ENCODE measurements at regions not wholly inside any gene's neighbourhood (a gene's known extent, or its start where the extent isn't known, plus 50 kb on each side); places are given as distances from the start of the nearest gene placed in this dataset.

DNA sequence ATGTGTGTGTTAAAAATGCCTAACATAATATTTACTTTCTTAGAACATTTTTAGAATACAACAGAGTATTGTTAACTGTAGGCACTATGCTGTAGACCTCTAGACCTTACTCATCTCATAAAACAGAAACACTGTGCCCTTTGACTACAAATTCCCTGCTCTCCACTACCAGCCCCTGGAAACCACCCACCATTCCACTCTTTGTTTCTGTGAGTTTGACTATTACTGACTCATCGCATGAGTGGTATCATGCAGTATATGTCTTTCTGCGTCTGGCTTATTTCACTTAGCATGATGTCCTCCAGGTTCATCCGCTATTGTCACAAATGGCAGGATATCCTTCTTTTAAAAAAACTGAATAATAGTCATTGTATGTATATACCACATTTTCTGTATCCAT lies 216.7 kb upstream of the CFAP20DC start:
- Mint-ChIP-seq H3K27ac (no peak overlapping the region), H3K36me3 (no peaks in the 10 kb centered on the region), H3K27me3 (ENCODE audit: low read depth in 2 of 2) (peaks cover 11 to 18% of the 10 kb centered on the region in 2 donors), H3K4me3 (no peak overlapping the region), H3K4me1 (no peaks in the 10 kb centered on the region), H3K9me3 (no peaks in the 10 kb centered on the region)
- DNase-seq = no peak
- no peak for ATAC-seq
- no peak overlapping the region for H3K27ac ChIP-seq (ENCODE audit: low read length)
- TF ChIP-seq, protein P1, sequence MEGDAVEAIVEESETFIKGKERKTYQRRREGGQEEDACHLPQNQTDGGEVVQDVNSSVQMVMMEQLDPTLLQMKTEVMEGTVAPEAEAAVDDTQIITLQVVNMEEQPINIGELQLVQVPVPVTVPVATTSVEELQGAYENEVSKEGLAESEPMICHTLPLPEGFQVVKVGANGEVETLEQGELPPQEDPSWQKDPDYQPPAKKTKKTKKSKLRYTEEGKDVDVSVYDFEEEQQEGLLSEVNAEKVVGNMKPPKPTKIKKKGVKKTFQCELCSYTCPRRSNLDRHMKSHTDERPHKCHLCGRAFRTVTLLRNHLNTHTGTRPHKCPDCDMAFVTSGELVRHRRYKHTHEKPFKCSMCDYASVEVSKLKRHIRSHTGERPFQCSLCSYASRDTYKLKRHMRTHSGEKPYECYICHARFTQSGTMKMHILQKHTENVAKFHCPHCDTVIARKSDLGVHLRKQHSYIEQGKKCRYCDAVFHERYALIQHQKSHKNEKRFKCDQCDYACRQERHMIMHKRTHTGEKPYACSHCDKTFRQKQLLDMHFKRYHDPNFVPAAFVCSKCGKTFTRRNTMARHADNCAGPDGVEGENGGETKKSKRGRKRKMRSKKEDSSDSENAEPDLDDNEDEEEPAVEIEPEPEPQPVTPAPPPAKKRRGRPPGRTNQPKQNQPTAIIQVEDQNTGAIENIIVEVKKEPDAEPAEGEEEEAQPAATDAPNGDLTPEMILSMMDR (IDR thresholded peaks at IDR 0.05) = no peak
- no peak overlapping the region for H3K4me3 ChIP-seq (ENCODE audit: low read length)
- H3K27me3 ChIP-seq (ENCODE audit: control insufficient read depth, insufficient read depth, low read length) = no peaks in the 10 kb centered on the region
- H3K36me3 ChIP-seq (ENCODE audit: control insufficient read depth, insufficient read depth, low read length) = no peaks in the 10 kb centered on the region
- H3K4me1 ChIP-seq (ENCODE audit: control insufficient read depth, insufficient read depth, low read length) = no peaks in the 10 kb centered on the region
- intact Hi-C loops (cut with micrococcal nuclease) = no loop called here
- no peaks in the 10 kb centered on the region for H3K9me3 ChIP-seq (ENCODE audit: control insufficient read depth, insufficient read depth, low read length)
- WGBS (ENCODE audit: insufficient coverage) = 98% methylated on average over 2 of the region's 3 CpGs

DNA sequence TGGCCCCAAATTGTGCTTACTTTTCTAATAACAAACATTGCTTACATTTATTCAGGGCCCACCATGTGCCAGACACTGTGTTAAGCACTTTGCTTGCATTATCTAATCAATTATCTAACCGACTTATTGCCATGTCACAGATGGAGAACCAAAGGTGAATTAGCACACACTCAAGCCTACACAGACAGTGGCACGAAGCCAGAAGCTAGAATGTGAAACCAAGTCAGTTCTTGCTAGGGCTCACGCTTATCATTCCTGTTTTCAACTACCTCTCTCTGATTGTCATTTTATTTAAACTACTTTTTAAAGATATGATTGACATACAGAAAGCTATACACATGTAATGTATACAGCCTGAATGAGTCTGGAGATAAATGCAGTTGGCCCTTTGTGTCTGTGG lies 215.7 kb upstream of the CFAP20DC start:
- no peaks in the 10 kb centered on the region for H3K27me3 ChIP-seq (ENCODE audit: control insufficient read depth, insufficient read depth, low read length)
- no peaks in the 10 kb centered on the region for H3K4me1 ChIP-seq (ENCODE audit: control insufficient read depth, insufficient read depth, low read length)
- H3K36me3 ChIP-seq (ENCODE audit: control insufficient read depth, insufficient read depth, low read length) = no peaks in the 10 kb centered on the region
- TF ChIP-seq, protein P1 (IDR thresholded peaks at IDR 0.05) = no peak
- intact Hi-C loops (cut with micrococcal nuclease) = no loop called here
- no peak for ATAC-seq
- Mint-ChIP-seq H3K36me3 (no peaks in the 10 kb centered on the region), H3K9me3 (no peaks in the 10 kb centered on the region), H3K27me3 (ENCODE audit: low read depth in 2 of 2) (peaks cover 5 to 13% of the 10 kb centered on the region in 2 donors), H3K4me1 (no peaks in the 10 kb centered on the region), H3K4me3 (no peak overlapping the region), H3K27ac (no peak overlapping the region)
- WGBS (ENCODE audit: insufficient coverage) = 90% methylated on average over 3 of the region's 3 CpGs
- no peak for DNase-seq
- no peaks in the 10 kb centered on the region for H3K9me3 ChIP-seq (ENCODE audit: control insufficient read depth, insufficient read depth, low read length)
- no peak overlapping the region for H3K4me3 ChIP-seq (ENCODE audit: low read length)
- no peak overlapping the region for H3K27ac ChIP-seq (ENCODE audit: low read length)

DNA sequence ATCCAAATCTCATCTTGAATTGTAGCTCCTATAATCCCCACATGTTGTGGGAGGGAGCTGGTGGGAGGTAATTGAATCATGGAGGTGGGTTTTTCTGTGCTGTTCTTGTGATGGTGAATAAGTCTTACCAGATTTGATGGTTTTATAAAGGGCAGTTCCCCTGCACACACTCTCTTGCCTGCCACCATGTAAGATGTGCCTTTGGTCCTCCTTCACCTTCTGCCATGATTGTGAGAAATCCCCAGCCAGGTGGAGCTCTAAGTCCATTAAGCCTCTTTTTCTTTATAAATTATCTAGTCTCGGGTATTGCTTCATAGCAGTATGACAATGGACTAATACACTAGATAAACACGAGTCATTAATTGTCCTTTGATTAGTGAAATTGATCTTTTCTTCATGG lies 214.5 kb upstream of the CFAP20DC start:
- no peaks in the 10 kb centered on the region for H3K4me1 Mint-ChIP-seq
- WGBS (ENCODE audit: insufficient coverage) = 92% methylated on average over 2 of the region's 2 CpGs
- H3K9me3 ChIP-seq (ENCODE audit: control insufficient read depth, insufficient read depth, low read length) = no peaks in the 10 kb centered on the region
- no peaks in the 10 kb centered on the region for H3K27me3 ChIP-seq (ENCODE audit: control insufficient read depth, insufficient read depth, low read length)
- H3K36me3 Mint-ChIP-seq = no peaks in the 10 kb centered on the region
- ATAC-seq (no peak), DNase-seq (no peak)
- TF ChIP-seq, protein P1 (IDR thresholded peaks at IDR 0.05) = no peak
- no peak overlapping the region for H3K4me3 Mint-ChIP-seq
- H3K27ac ChIP-seq (ENCODE audit: low read length) = no peak overlapping the region
- no peaks in the 10 kb centered on the region for H3K4me1 ChIP-seq (ENCODE audit: control insufficient read depth, insufficient read depth, low read length)
- no peaks in the 10 kb centered on the region for H3K36me3 ChIP-seq (ENCODE audit: control insufficient read depth, insufficient read depth, low read length)
- H3K27me3 Mint-ChIP-seq (ENCODE audit: low read depth in 2 of 2) = peaks cover 5 to 13% of the 10 kb centered on the region in 2 donors
- no peak overlapping the region for H3K27ac Mint-ChIP-seq
- intact Hi-C loops (cut with micrococcal nuclease) = no loop called here
- no peaks in the 10 kb centered on the region for H3K9me3 Mint-ChIP-seq
- no peak overlapping the region for H3K4me3 ChIP-seq (ENCODE audit: low read length)

DNA sequence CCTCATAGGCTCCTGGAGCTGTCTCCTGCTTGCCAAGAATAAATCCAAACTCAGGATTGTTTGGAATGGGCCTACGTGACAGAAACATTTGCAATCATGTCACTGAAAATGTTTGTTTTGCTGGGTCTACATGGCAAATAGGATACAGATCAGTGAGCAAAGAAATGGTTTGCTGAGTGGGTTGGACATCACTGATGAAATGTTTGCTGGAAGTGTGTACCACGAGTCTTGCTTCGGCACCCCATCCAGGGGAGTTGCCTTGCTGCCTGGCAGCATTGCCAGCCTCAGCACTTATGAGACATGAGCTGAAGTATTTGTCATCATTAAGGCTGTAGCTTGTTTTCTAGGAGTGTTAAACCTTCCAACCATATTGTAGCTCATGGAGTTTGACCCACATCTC lies 213.3 kb upstream of the CFAP20DC start:
- intact Hi-C loops (cut with micrococcal nuclease) = no loop called here
- H3K27me3 ChIP-seq (ENCODE audit: control insufficient read depth, insufficient read depth, low read length) = no peaks in the 10 kb centered on the region
- no peaks in the 10 kb centered on the region for H3K9me3 ChIP-seq (ENCODE audit: control insufficient read depth, insufficient read depth, low read length)
- no peak for ATAC-seq
- no peaks in the 10 kb centered on the region for H3K36me3 ChIP-seq (ENCODE audit: control insufficient read depth, insufficient read depth, low read length)
- H3K4me3 ChIP-seq (ENCODE audit: low read length) = no peak overlapping the region
- Mint-ChIP-seq H3K36me3 (no peaks in the 10 kb centered on the region), H3K27me3 (ENCODE audit: low read depth in 2 of 2) (peaks cover 5 to 13% of the 10 kb centered on the region in 2 donors), H3K27ac (no peak overlapping the region), H3K9me3 (no peaks in the 10 kb centered on the region), H3K4me1 (no peaks in the 10 kb centered on the region), H3K4me3 (no peak overlapping the region)
- WGBS (ENCODE audit: insufficient coverage) = 91% methylated on average over 3 of the region's 3 CpGs
- TF ChIP-seq, protein P1 (IDR thresholded peaks at IDR 0.05) = no peak
- DNase-seq = no peak
- H3K4me1 ChIP-seq (ENCODE audit: control insufficient read depth, insufficient read depth, low read length) = no peaks in the 10 kb centered on the region
- H3K27ac ChIP-seq (ENCODE audit: low read length) = no peak overlapping the region
